ENCODE measurements at regions not wholly inside any gene's neighbourhood (a gene's known extent, or its start where the extent isn't known, plus 50 kb on each side); places are given as distances from the start of the nearest gene placed in this dataset.

- TF ChIP-seq, protein P1, sequence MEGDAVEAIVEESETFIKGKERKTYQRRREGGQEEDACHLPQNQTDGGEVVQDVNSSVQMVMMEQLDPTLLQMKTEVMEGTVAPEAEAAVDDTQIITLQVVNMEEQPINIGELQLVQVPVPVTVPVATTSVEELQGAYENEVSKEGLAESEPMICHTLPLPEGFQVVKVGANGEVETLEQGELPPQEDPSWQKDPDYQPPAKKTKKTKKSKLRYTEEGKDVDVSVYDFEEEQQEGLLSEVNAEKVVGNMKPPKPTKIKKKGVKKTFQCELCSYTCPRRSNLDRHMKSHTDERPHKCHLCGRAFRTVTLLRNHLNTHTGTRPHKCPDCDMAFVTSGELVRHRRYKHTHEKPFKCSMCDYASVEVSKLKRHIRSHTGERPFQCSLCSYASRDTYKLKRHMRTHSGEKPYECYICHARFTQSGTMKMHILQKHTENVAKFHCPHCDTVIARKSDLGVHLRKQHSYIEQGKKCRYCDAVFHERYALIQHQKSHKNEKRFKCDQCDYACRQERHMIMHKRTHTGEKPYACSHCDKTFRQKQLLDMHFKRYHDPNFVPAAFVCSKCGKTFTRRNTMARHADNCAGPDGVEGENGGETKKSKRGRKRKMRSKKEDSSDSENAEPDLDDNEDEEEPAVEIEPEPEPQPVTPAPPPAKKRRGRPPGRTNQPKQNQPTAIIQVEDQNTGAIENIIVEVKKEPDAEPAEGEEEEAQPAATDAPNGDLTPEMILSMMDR (IDR thresholded peaks at IDR 0.05 in 4 of 5, conservative IDR thresholded peaks at IDR 0.05 in 1 of 5), result no peak
- no peak for TF ChIP-seq POLR2A (IDR thresholded peaks at IDR 0.05)
These were observed 340.9 kb upstream of the TBL1XR1 start for GRCh38 chr3:177538048-177538749.
